GM13977 (cell line): ENCODE measurements at regions not wholly inside any gene's neighbourhood (a gene's known extent, or its start where the extent isn't known, plus 50 kb on each side); places are given as distances from the start of the nearest gene placed in this dataset.

Experiments used
- DNase-seq: peaks from one replicate; pipeline ENCODE4 v3.0.0; 2012; ENCODE audit warnings: low spot score
- in situ Hi-C: fragments of 300-500 bp; cut with MboI; formaldehyde crosslinking; loops from one replicate; pipeline ENCODE4 v1.12.0; 2022; ENCODE audit warnings: low sequenced_read_pairs, low pct_unique_long_range_greater_than_20kb, mixed read lengths, inconsistent platforms; ENCODE audit not compliant: unreplicated experiment
- TF ChIP-seq, protein P1 (sequence below): IDR thresholded peaks from 2 replicates; pipeline ENCODE4 v1.5.1; 2012; ENCODE audit warnings: mild to moderate bottlenecking, control low read depth; ENCODE audit not compliant: insufficient read depth; ENCODE audit errors: extremely low read depth, missing control alignments

DNA sequence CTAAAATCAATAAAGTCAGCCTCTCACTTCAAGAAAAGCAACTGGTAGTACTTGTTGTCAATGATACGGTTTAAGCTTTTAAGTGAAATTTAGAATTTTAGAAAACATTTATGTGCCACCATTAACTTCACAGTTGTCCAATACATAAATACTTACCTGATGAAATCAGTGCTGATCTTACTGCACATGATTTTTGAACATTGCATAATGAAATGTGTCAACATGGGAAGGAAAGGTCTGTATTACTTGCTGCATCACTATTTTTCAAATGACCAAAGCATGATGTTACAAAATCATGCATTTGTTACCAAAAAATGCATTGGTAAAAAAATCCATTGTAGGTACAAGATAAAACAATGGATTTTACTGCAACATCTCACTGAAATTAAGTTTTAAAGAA is 284.3 kb downstream of the EPM2A start:
- no peak for DNase-seq
- TF ChIP-seq, protein P1, sequence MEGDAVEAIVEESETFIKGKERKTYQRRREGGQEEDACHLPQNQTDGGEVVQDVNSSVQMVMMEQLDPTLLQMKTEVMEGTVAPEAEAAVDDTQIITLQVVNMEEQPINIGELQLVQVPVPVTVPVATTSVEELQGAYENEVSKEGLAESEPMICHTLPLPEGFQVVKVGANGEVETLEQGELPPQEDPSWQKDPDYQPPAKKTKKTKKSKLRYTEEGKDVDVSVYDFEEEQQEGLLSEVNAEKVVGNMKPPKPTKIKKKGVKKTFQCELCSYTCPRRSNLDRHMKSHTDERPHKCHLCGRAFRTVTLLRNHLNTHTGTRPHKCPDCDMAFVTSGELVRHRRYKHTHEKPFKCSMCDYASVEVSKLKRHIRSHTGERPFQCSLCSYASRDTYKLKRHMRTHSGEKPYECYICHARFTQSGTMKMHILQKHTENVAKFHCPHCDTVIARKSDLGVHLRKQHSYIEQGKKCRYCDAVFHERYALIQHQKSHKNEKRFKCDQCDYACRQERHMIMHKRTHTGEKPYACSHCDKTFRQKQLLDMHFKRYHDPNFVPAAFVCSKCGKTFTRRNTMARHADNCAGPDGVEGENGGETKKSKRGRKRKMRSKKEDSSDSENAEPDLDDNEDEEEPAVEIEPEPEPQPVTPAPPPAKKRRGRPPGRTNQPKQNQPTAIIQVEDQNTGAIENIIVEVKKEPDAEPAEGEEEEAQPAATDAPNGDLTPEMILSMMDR, result no peak
- in situ Hi-C loops, result no loop called here

DNA sequence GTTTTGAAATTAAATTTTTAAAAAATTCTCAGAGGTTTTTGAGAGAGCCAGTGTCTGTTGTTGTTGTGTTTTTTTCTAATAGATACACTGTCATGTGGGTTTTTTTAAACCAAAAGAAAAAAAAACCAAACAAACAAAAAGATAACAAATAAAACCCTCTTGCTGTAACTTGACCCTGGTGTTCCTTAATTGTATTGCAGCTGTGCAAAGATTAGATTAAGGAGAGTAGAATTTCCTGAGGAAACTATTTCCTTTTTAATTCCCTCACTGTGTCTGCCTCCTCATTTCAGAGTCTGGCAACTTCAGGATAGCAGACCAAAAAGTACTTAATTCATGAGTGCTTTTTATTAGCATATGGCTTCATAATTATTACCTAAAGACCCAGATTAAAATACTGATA is 281.9 kb downstream of the EPM2A start:
- DNase-seq, result no peak
- TF ChIP-seq, protein P1, result no peak
- in situ Hi-C loops, result no loop called here

DNA sequence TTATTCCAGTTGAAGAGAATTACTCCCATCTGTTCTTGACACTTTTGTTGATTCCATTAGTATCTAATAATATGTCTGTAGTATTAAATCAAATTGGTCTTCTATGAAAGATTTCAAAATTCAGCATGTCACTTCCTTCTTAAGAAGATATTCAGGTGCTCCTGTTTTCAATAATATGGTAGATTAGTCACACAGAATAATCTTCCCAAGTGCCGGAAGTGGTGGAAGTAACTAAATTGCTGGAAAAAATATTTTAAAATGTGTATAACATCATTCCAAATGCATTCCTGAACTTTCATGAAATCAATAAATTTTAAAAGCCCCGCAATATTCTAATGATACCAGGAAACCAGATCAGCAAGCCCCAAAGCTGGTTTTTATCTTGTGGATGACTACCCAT is 281.3 kb downstream of the EPM2A start:
- in situ Hi-C loops, result no loop called here
- TF ChIP-seq, protein P1, result no peak
- no peak for DNase-seq

DNA sequence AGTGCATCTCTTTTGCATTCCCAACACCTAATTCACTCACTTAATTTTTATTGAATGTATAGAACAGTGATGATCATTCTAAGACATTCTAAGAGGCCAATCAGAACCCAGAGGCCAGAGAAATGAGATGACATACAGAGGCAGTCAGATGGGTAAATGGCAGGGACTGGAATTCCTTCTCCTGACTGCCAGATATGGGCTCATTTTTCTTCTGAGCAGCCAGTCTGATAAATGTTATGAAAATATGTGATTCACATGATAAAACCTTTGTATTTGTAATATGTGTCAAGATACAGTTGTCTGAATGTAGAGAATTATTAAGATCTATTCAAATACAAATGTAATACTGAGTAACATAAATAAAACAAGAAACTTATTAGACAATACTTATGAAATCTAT is 277.8 kb downstream of the EPM2A start:
- DNase-seq, result no peak
- in situ Hi-C loops, result no loop called here

DNA sequence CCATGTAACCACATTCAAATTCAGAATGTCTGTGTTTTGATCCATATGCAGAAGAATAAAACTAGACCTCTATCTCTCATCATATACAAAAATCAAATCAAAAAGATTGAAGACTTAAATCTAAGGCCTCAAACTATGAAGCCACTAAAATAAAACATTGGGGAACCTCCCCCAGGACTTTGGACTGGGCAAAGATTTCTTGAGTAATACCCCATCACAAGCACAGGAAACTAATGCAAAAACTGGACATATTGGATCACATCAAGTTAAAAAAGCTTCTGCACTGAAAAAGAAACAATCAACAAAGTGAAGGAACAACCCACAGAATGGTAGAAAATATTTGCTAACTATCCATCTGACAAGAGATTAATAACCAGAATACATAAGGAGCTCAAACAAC is 266.8 kb downstream of the EPM2A start:
- in situ Hi-C loops, result no loop called here
- no peak for DNase-seq
- TF ChIP-seq, protein P1, result no peak

More for the DNA sequence above, 277.8 kb downstream of the EPM2A start:
- TF ChIP-seq, protein P1, result no peak

DNA sequence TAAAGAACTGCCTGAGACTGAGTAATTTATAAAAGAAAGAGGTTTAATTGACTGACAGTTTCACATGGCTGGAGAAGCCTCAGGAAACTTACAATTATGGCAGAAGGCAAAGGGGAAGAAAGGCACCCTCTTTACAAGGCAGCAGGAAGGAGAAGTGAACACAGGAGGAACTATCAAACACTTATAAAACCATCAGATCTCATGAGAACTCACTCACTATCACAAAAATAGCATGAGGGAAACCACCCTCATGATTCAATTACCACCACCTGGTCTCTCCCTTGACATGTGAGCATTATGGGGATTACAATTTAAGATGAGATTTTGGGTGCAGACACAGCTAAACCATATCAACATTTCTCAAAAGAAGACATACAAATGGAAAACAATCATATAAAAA is 266.3 kb downstream of the EPM2A start:
- TF ChIP-seq, protein P1, result no peak
- DNase-seq, result no peak
- in situ Hi-C loops, result no loop called here
